NCI-H2196 (cell line): ENCODE measurements at regions not wholly inside any gene's neighbourhood (a gene's known extent, or its start where the extent isn't known, plus 50 kb on each side); places are given as distances from the start of the nearest gene placed in this dataset.

Experiments
- DNase-seq: peaks from one replicate; lab custom pipeline; 2025; ENCODE audit not compliant: unreplicated experiment; lab: John Stamatoyannopoulos, UW

- DNase-seq: no peak
Measured at GRCh38 chr15:49748791-49749190, 127.9 kb downstream of the DTWD1 start.

- no peak for DNase-seq
Measured at GRCh38 chr15:49750553-49750952, 129.7 kb downstream of the DTWD1 start.

GRCh38 chr15:49751191-49751590 is 130.3 kb downstream of the DTWD1 start:
- no peak for DNase-seq

GRCh38 chr15:49751751-49752150 is 130.9 kb downstream of the DTWD1 start:
- no peak for DNase-seq

- no peak for DNase-seq
Measured at GRCh38 chr15:49752517-49752916, 131.7 kb downstream of the DTWD1 start.

- no peak for DNase-seq
Measured at GRCh38 chr15:49758456-49758855, 137.6 kb downstream of the DTWD1 start.

- DNase-seq: no peak
Measured at GRCh38 chr15:49758856-49759255, 138.0 kb downstream of the DTWD1 start.

- no peak for DNase-seq
Measured at GRCh38 chr15:49760749-49761148, 139.9 kb downstream of the DTWD1 start.

GRCh38 chr15:49769225-49769624 is 148.4 kb downstream of the DTWD1 start:
- no peak for DNase-seq

- no peak for DNase-seq
Measured at GRCh38 chr15:49789436-49789835, 168.6 kb downstream of the DTWD1 start.

- no peak for DNase-seq
Measured at GRCh38 chr15:49793943-49794342, 173.1 kb downstream of the DTWD1 start.

- DNase-seq: no peak
Measured at GRCh38 chr15:49801796-49802195, 180.9 kb downstream of the DTWD1 start.
